Tibial nerve (tissue), 4 donors: ENCODE measurements at regions not wholly inside any gene's neighbourhood (a gene's known extent, or its start where the extent isn't known, plus 50 kb on each side); places are given as distances from the start of the nearest gene placed in this dataset.

Experiments used
- DNase-seq, 2 donors: peaks; one replicate each; pipeline ENCODE4 v3.0.0-alpha.2; 2019; ENCODE audit warnings: low spot score in 2 of 2
- H3K27ac ChIP-seq, 4 donors: fragments of 200-600 bp; sonication (generic) in 3 of 4; one replicate each; pipeline ENCODE4 v1.5.1; 2017 to 2019; ENCODE audit warnings: mild to moderate bottlenecking in 1 of 4
- H3K27me3 ChIP-seq, 2 donors: fragments of 200-600 bp; sonication (generic) in 1 of 2; one replicate each; pipeline versions ENCODE4 v1.5.1 to v1.6.0; 2017 to 2019
- H3K36me3 ChIP-seq, 3 donors: fragments of 200-600 bp; sonication (generic); one replicate each; pipeline ENCODE4 v1.5.1; 2018 to 2019
- H3K4me1 ChIP-seq, 4 donors: fragments of 200-600 bp; sonication (generic) in 3 of 4; one replicate each; pipeline ENCODE4 v1.5.1; 2017 to 2019
- H3K4me3 ChIP-seq, 4 donors: fragments of 200-600 bp; sonication (generic) in 3 of 4; one replicate each; pipeline ENCODE4 v1.5.1; 2017 to 2019; ENCODE audit warnings: mild to moderate bottlenecking in 1 of 4, moderate library complexity in 1 of 4
- H3K9me3 ChIP-seq, 4 donors: fragments of 200-600 bp; sonication (generic) in 3 of 4; one replicate each; pipeline ENCODE4 v1.5.1; 2017 to 2019
- CTCF ChIP-seq, 5 experiments: fragments of 200-600 bp in 3 of 5; fragments of 450-650 bp in 2 of 5; sonication (generic) in 3 of 5; IDR thresholded peaks; one replicate each; pipeline ENCODE4 v1.5.1; 2016 to 2019; ENCODE audit warnings: antibody characterized with exemption in 5 of 5, mild to moderate bottlenecking in 3 of 5, moderate library complexity in 2 of 5
- EP300 ChIP-seq, 2 donors: sonication (generic); formaldehyde crosslinking; IDR thresholded peaks; one replicate each; pipeline ENCODE4 v1.6.1; 2017; ENCODE audit warnings: antibody characterized with exemption in 2 of 2, mild to moderate bottlenecking in 1 of 2
- POLR2A ChIP-seq, 2 donors: fragments of 450-650 bp; IDR thresholded peaks; one replicate each; pipeline ENCODE4 v1.6.1; 2017; ENCODE audit warnings: antibody characterized with exemption in 2 of 2, mild to moderate bottlenecking in 2 of 2, moderate library complexity in 2 of 2
- WGBS, 2 donors: methylation state at CpG; one replicate each; pipeline ENCODE4 v1.1.5; 2018; 5-methylcytosine and 5-hydroxymethylcytosine counted together

DNA sequence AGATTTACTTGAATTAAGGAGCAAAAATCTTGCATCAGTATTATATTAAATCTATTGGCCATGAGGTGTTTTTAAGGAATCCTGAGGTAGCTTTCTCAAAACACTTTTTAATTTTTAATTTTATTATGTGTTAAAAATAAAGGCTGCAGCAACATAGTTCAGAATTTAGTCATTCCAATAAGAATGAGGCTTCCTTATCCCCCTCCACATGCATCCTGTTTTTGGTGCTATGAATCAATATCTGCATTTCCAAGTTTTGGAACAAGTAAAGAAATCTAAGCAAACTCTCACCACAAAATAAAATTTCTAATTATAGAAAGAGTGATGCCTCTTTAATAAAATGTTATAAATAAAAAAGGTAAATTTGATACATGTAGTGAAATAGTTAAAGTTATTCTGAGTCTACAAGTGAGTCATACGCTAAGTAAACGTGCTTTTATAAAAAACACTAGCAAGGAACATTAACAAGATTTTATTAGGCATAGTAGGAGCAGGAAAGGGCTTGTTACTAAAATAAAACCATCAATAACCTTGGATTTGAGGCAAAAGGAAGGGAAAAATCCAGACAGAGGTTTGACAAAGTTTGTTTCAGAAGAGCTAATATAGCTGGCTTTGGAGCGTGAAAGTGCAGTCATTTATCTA is 1218.0 kb downstream of the NSUN3 start:
- Histone ChIP-seq H3K9me3 (peaks cover 0 to 6% (median 0%) of the 10 kb centered on the region in 4 donors), H3K4me1 (peaks cover 0 to 7% (median 0%) of the 10 kb centered on the region in 4 donors), H3K27me3 (no peaks in the 10 kb centered on the region), H3K27ac (no peak overlapping the region), H3K4me3 (no peak overlapping the region), H3K36me3 (no peaks in the 10 kb centered on the region)
- 36 to 40% methylated on average over 3 of the region's 3 CpGs for WGBS, 2 donors
- DNase-seq = no peak
- TF ChIP-seq CTCF (IDR thresholded peaks at IDR 0.05) (no peak), POLR2A (IDR thresholded peaks at IDR 0.05) (no peak), EP300 (IDR thresholded peaks at IDR 0.05) (no peak)

DNA sequence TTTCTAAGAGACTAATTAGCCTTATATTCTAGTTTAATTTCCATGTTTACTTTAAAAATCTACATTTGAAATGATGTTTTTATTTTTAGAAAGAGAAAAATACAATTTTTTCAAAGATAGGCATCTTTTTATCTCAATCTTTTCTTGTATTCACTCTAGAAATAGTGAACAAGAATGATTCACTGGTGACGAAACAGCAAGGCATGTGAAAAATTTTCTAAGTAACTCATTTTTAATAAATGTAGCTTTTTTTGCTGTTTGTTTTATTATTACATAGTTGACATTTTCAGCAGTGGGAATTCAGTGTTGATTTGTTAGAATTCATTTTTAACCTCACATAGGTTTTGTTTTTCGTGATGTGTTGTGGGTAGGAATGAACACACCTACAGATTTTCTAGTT is 1226.4 kb downstream of the NSUN3 start:
- no peaks in the 10 kb centered on the region for H3K36me3 ChIP-seq
- TF ChIP-seq CTCF (IDR thresholded peaks at IDR 0.05) = no peak
- TF ChIP-seq POLR2A (IDR thresholded peaks at IDR 0.05) = no peak
- TF ChIP-seq EP300 (IDR thresholded peaks at IDR 0.05) = no peak
- no peak for DNase-seq
- no peaks in the 10 kb centered on the region for H3K27me3 ChIP-seq
- WGBS, 2 donors = 44 to 49% methylated on average over 2 of the region's 2 CpGs
- H3K4me1 ChIP-seq = no peaks in the 10 kb centered on the region
- no peak overlapping the region for H3K4me3 ChIP-seq
- H3K9me3 ChIP-seq = no peaks in the 10 kb centered on the region
- no peak overlapping the region for H3K27ac ChIP-seq

GRCh38 chr3:95297581-95297980 is 1234.7 kb downstream of the NSUN3 start:
- no peaks in the 10 kb centered on the region for H3K4me1 ChIP-seq
- no peak for DNase-seq
- no peak overlapping the region for H3K27ac ChIP-seq
- no peaks in the 10 kb centered on the region for H3K9me3 ChIP-seq
- H3K27me3 ChIP-seq = no peaks in the 10 kb centered on the region
- H3K36me3 ChIP-seq = no peaks in the 10 kb centered on the region
- TF ChIP-seq CTCF (IDR thresholded peaks at IDR 0.05) (no peak), POLR2A (IDR thresholded peaks at IDR 0.05) (no peak), EP300 (IDR thresholded peaks at IDR 0.05) (no peak)
- 78 to 79% methylated on average over 1 of the region's 1 CpG for WGBS, 2 donors
- H3K4me3 ChIP-seq = no peak overlapping the region

DNA sequence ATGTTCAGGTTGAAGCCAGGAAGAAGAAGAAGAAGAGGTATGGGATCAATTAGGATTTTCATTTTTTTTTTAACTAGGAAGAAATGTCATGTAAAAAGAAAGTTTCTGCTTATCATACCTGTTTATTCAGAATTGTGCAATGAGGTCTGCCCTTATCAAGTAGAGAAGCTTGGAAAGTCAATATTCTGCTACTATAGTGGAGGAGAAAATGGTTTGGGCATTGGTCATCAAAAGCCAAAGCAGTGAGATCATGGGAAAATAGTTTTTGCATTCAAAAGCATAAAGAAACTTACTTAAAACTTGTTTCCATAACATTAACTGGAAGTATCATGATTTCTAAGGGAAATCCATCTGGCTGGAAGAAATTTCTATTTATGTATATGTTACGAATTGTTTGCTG is 1239.2 kb downstream of the NSUN3 start:
- Histone ChIP-seq H3K36me3 (no peaks in the 10 kb centered on the region), H3K27ac (no peak overlapping the region), H3K27me3 (no peaks in the 10 kb centered on the region), H3K9me3 (no peaks in the 10 kb centered on the region), H3K4me1 (no peaks in the 10 kb centered on the region), H3K4me3 (no peak overlapping the region)
- DNase-seq = no peak
- WGBS, 2 donors = 21 to 27% methylated on average over 1 of the region's 1 CpG
- TF ChIP-seq POLR2A (IDR thresholded peaks at IDR 0.05) (no peak), CTCF (IDR thresholded peaks at IDR 0.05) (no peak), EP300 (IDR thresholded peaks at IDR 0.05) (no peak)

DNA sequence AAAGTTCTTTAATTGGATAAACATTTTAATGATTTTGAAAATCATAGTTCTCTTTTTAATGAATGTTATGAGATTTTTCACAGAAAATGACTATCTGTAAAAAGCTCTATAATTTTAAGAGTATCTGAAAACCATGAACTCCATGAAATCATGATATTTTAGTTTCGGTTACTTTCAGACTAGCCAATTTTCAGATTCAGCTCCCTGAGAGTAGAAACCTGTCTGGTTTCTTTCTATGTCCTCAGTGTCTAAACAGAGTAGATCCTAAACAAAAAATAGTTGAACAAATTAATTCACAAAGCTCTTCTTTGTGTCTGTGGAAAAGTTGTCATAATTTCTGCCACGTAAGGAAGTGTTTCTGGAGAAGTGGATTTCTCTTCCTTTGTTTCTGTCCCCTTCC is 1247.7 kb downstream of the NSUN3 start:
- H3K9me3 ChIP-seq = no peaks in the 10 kb centered on the region
- no peak for DNase-seq
- TF ChIP-seq EP300 (IDR thresholded peaks at IDR 0.05) (no peak), CTCF (IDR thresholded peaks at IDR 0.05) (no peak), POLR2A (IDR thresholded peaks at IDR 0.05) (no peak)
- no peaks in the 10 kb centered on the region for H3K27me3 ChIP-seq
- H3K4me3 ChIP-seq = no peak overlapping the region
- no peak overlapping the region for H3K27ac ChIP-seq
- WGBS, 2 donors = 71 to 81% methylated on average over 2 of the region's 2 CpGs
- no peaks in the 10 kb centered on the region for H3K36me3 ChIP-seq
- no peaks in the 10 kb centered on the region for H3K4me1 ChIP-seq
